ENCODE measurements at regions not wholly inside any gene's neighbourhood (a gene's known extent, or its start where the extent isn't known, plus 50 kb on each side); places are given as distances from the start of the nearest gene placed in this dataset.

DNA sequence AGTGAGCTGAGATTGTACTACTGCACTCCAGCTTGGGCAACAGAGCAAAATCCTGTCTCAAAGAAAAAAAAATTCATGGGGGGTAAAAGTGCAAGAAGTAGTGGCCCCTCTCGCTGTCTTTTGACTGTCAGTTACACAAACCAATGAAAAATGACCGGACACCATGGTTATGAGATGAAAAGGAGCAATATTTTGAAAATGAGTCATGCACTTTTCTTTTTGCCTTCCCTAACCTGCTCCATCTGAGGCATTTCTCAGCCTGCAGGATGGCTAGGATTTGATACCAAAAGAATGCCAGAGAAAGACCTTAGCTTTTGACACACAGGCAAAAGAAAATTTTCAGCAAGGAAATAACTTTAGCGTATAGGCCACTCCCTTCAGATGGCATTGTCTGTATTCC, 181.7 kb upstream of the ARID1B start:
- TF ChIP-seq CTCF (optimal IDR thresholded peaks at IDR 0.05 in 1 of 3, IDR thresholded peaks at IDR 0.05 in 1 of 3, conservative IDR thresholded peaks at IDR 0.05 in 1 of 3; ENCODE audit: extremely low read depth in 1 of 3, insufficient read depth in 2 of 3, low read length in 3 of 3): no peak
- no peak for TF ChIP-seq EZH2 (IDR thresholded peaks at IDR 0.05; ENCODE audit: low read length)

Data from keratinocyte (primary cell).